SK-N-SH treated with all-trans-retinoic acid at 6 μM for 48 hours (cell line): ENCODE measurements at regions not wholly inside any gene's neighbourhood (a gene's known extent, or its start where the extent isn't known, plus 50 kb on each side); places are given as distances from the start of the nearest gene placed in this dataset.

Experiments used
- ARNTL ChIP-seq: fragments of 450-650 bp; formaldehyde crosslinking; IDR thresholded peaks from 2 replicates; pipeline ENCODE4 v1.5.0; 2020; ENCODE audit warnings: low read depth, mild to moderate bottlenecking, moderate library complexity, borderline replicate concordance
- ISL1 ChIP-seq: fragments of 250-450 bp; sonication (Bioruptor Pico); IDR thresholded peaks from 2 replicates; pipeline ENCODE4 v2.1.2; 2022; ENCODE audit warnings: mild to moderate bottlenecking, moderate library complexity
- SNAI2 ChIP-seq: fragments of 250-450 bp; sonication (Bioruptor Pico); IDR thresholded peaks from 2 replicates; pipeline ENCODE4 v1.5.0; 2020; ENCODE audit warnings: mild to moderate bottlenecking, moderate library complexity
- TCF4 ChIP-seq: fragments of 250-450 bp; sonication (Bioruptor Pico); IDR thresholded peaks from 2 replicates; pipeline ENCODE4 v1.8.0; 2021; ENCODE audit warnings: mild to moderate bottlenecking, moderate library complexity, borderline replicate concordance
- ZFP30 ChIP-seq: fragments of 450-650 bp; formaldehyde crosslinking; IDR thresholded peaks from 2 replicates; pipeline ENCODE4 v1.5.0; 2022; ENCODE audit warnings: mild to moderate bottlenecking, moderate library complexity
- ZNF565 ChIP-seq: fragments of 450-650 bp; formaldehyde crosslinking; conservative IDR thresholded peaks from 2 replicates; pipeline ENCODE4 v1.5.0; 2020; ENCODE audit warnings: low read depth, mild to moderate bottlenecking, moderate library complexity
- ZNF8 ChIP-seq: fragments of 450-650 bp; formaldehyde crosslinking; IDR thresholded peaks from 2 replicates; pipeline ENCODE4 v1.5.0; 2020; ENCODE audit warnings: mild to moderate bottlenecking, moderate library complexity
- TF ChIP-seq, protein P1 (sequence below): fragments of 250-450 bp; sonication (Bioruptor Pico); IDR thresholded peaks from 2 replicates; pipeline ENCODE4 v1.8.0; 2020; ENCODE audit warnings: mild to moderate bottlenecking, moderate library complexity, borderline replicate concordance
- TF ChIP-seq, protein P2 (sequence below): fragments of 250-450 bp; sonication (Bioruptor Pico); IDR thresholded peaks from 2 replicates; pipeline ENCODE4 v1.5.1; 2020; ENCODE audit warnings: low read depth, mild to moderate bottlenecking, moderate library complexity

DNA sequence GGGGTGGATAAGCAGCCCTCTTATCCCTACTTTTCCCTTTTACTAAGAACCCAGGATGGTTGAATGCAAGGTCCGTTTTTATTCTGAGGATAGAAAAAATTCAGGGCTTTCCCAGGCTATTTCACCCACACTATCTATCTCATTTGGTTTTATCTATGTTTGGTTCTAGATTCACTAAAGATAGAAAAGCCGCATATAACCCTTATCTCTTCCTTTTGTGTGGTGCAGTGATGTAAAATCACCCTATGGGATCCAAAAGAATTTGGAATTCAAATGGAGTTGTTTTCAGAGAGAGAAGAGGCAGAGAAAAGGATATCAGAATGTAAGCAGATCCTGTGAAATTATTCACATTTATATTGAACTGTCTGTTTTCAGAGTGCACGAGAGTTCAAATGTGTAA is 236.3 kb upstream of the RFX3 start:
- TF ChIP-seq ISL1 (CRISPR knock-in tag) (no peak), ARNTL (CRISPR knock-in tag) (no peak), SNAI2 (CRISPR knock-in tag) (no peak), TCF4 (CRISPR knock-in tag) (no peak), ZNF565 (CRISPR knock-in tag) (no peak), ZFP30 (no peak), ZNF8 (no peak)
- TF ChIP-seq, protein P1, sequence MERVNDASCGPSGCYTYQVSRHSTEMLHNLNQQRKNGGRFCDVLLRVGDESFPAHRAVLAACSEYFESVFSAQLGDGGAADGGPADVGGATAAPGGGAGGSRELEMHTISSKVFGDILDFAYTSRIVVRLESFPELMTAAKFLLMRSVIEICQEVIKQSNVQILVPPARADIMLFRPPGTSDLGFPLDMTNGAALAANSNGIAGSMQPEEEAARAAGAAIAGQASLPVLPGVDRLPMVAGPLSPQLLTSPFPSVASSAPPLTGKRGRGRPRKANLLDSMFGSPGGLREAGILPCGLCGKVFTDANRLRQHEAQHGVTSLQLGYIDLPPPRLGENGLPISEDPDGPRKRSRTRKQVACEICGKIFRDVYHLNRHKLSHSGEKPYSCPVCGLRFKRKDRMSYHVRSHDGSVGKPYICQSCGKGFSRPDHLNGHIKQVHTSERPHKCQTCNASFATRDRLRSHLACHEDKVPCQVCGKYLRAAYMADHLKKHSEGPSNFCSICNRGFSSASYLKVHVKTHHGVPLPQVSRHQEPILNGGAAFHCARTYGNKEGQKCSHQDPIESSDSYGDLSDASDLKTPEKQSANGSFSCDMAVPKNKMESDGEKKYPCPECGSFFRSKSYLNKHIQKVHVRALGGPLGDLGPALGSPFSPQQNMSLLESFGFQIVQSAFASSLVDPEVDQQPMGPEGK: no peak
- TF ChIP-seq, protein P2, sequence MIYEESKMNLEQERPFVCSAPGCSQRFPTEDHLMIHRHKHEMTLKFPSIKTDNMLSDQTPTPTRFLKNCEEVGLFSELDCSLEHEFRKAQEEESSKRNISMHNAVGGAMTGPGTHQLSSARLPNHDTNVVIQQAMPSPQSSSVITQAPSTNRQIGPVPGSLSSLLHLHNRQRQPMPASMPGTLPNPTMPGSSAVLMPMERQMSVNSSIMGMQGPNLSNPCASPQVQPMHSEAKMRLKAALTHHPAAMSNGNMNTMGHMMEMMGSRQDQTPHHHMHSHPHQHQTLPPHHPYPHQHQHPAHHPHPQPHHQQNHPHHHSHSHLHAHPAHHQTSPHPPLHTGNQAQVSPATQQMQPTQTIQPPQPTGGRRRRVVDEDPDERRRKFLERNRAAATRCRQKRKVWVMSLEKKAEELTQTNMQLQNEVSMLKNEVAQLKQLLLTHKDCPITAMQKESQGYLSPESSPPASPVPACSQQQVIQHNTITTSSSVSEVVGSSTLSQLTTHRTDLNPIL: no peak
